SK-N-SH (cell line): ENCODE measurements at regions not wholly inside any gene's neighbourhood (a gene's known extent, or its start where the extent isn't known, plus 50 kb on each side); places are given as distances from the start of the nearest gene placed in this dataset.

Experiments
- CTCF ChIP-seq: fragments of 200-600 bp; sonication (generic); IDR thresholded peaks from 2 replicates; pipeline ENCODE4 v1.6.1; 2017; ENCODE audit warnings: antibody characterized with exemption, mild to moderate bottlenecking, moderate library complexity
- EP300 ChIP-seq, 2 experiments: IDR thresholded peaks; 2 replicates each; pipeline versions ENCODE4 v1.4.0 to v1.6.1; 2012; ENCODE audit warnings: borderline replicate concordance in 1 of 2, low read depth in 1 of 2, low read length in 1 of 2
- GATA2 ChIP-seq: sonication (generic); formaldehyde crosslinking; IDR thresholded peaks from 2 replicates; pipeline ENCODE4 v1.5.0; 2020; ENCODE audit warnings: mild to moderate bottlenecking, missing genetic modification reagents
- MXI1 ChIP-seq: IDR thresholded peaks from 2 replicates; pipeline ENCODE4 v1.6.1; 2012; ENCODE audit warnings: mild to moderate bottlenecking, low read depth, low read length, improper control_type of control experiment
- POLR2AphosphoS5 ChIP-seq: IDR thresholded peaks from 2 replicates; pipeline ENCODE4 v1.6.1; 2012; ENCODE audit warnings: low read depth, low read length
- RAD21 ChIP-seq: IDR thresholded peaks from 2 replicates; pipeline ENCODE4 v1.6.1; 2012; ENCODE audit warnings: mild to moderate bottlenecking, low read length
- YY1 ChIP-seq: IDR thresholded peaks from 2 replicates; pipeline ENCODE4 v1.4.0; 2012; ENCODE audit warnings: low read depth, mild to moderate bottlenecking

GRCh38 chr1:73327180-73327793 is 870.7 kb downstream of the LRRIQ3 start:
- TF ChIP-seq CTCF: no peak
- TF ChIP-seq EP300 (IDR thresholded peaks at IDR 0.05; ENCODE audit: borderline replicate concordance in 1 of 2, low read depth in 1 of 2, low read length in 1 of 2): no peak
- TF ChIP-seq GATA2 (CRISPR knock-in tag): no peak
- no peak for TF ChIP-seq POLR2AphosphoS5
- no peak for TF ChIP-seq RAD21
- TF ChIP-seq YY1: no peak
- no peak for TF ChIP-seq MXI1
